HG03575 (cell line): ENCODE measurements at regions not wholly inside any gene's neighbourhood (a gene's known extent, or its start where the extent isn't known, plus 50 kb on each side); places are given as distances from the start of the nearest gene placed in this dataset.

Experiments used
- ATAC-seq: cut with Tn5 transposase; IDR thresholded peaks from one replicate; pipeline ENCODE4 v1.9.1; 2021; ENCODE audit not compliant: unreplicated experiment, insufficient number of reproducible peaks, low FRiP score; ENCODE audit errors: extremely low read depth

DNA sequence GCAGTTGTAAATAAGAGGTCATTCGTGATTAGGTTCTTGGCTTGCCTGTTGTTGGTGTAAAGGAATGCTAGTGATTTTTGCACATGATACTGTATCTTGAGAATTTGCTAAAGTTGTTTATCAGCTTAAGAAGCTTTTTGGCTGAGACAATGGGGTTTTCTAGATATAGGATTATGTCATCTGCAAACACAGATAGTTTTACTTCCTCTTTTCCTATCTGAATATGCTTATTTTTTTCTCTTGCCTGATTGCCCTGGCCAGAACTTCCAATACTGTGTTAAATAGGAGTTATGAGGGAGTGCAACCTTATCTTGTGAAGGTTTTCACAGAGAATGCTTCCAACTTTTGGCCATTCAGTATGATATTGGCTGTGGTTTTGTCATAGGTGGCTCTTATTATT lies 576.1 kb upstream of the RGS18 start:
- peak; percentile 85 for ATAC-seq

DNA sequence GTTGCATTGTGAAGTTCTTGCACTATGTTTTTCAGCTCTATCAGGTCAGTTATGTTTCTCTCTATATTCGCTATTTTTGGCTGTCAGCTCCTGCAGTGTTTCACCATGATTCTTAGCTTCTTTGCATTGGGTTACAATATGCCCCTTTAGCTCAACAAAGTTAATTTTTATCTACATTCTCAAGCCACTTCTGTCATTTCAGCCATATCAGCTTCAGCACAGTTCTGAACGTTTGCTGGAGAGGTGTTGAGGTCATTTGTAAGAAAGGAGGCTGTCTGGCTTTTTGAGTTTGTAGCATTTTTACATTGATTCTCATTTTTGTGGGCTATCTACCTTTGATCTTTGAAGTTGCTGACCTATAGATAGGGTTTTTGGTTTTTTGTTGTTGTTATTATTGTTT lies 573.2 kb upstream of the RGS18 start:
- ATAC-seq: no peak

DNA sequence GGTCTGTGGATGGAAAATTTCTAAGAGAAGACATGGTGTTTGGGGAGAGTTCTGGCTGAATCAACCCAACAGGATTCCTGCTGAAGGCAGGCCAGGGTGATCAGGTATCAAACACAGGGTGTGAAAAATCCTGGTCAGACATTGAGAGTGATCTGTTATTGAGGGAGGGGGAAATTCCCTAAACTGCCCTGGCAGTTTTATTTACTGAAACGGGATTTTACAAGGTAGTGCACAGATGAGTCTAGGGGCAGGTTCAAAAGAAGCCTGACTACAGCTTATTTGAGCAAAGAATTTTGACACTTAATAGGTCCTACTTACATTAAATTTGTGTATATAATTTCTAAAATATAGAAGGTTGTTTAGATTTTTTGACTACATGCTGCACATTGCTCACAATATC lies 569.4 kb upstream of the RGS18 start:
- no peak for ATAC-seq

DNA sequence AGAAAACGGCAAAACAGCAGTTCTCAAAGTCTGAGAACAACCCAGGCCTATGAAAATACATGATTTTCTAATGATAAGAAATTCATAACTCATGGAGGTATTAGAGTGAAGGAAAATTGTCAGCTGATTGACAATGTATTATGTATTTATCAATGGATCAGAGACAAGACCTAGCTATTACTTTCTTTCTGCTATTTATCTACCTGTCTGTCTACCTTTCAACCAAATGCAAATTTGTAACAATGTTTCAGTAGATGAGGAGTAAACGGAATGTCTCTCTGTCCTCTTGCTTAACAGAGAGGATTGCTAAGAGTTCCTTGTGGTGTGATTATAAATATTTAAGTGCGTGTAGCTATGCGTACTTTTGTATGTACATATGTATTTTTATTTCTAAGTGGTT lies 568.7 kb upstream of the RGS18 start:
- ATAC-seq: no peak

DNA sequence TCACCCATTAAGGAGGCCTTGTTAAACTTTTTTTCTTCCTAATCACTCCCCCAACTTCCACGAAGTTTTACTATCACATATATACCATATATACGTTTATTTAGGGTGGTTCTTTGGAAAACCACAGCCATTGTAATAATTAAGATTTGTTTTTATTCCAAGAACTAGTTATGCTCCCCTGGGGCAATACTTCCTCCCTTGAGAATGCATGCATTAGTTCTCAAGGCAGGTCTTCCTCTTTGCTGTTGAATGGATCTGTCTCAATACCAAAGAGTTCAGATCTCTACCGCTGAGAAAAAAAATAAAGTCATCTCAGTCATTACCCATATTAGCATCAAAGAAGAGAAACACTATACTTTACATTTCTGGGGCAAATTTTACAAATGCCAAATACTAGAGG lies 567.7 kb upstream of the RGS18 start:
- ATAC-seq: no peak

DNA sequence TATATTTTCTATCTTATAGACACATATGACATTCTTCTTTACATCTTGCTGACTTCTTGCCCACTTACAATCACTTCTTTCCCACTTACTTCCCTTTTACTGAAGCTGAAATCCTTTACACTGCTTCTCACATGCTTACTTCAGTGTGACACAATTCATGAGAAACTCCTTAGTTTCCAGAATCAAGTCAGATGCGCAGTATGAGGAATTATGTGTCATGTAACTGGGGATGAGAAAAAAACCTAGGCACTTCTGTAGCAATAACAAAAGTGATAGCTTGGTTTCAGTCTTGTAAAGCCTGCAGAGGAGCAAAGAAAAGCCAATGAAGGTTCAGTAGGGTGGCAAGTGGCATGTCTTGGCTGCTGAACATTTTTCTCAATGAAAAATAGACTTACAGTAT lies 566.2 kb upstream of the RGS18 start:
- no peak for ATAC-seq

DNA sequence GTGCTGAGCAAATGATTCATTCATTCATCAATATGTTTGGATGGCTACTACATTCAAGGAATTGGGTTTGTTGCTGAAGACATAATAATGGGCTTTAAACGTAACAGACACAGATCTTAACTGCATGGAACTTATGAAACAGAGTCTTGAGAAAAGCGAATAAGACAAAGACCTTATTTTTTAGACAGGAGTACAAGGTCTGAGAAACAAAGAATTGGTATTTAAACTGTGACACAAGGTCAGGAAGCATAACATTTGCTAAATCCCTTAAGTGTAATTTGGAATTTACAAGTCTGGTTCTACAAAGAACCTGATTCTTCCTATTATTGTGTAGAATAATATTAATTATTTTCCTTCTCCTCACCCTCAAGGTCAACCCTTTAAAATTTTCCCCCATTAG lies 565.4 kb upstream of the RGS18 start:
- ATAC-seq: no peak

DNA sequence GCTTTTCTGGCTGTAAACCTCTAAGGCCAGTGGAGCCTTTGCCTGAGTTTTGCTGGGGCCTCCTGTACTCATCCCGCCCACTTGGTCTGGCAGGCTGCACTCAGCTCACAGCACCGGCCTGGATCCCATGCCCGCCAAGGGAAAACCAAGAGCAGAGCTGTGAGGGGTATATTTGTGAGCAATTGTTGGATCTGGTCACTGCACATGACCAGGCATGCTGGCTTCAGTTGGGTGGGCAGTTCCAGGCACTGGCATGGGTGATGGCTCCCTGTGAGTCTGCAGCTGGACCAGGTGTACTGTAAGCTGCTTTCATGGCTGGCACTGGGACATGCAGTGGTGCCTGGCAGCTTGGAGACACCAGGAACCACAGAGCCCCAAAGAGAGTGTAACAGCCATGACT lies 563.1 kb upstream of the RGS18 start:
- ATAC-seq: no peak

DNA sequence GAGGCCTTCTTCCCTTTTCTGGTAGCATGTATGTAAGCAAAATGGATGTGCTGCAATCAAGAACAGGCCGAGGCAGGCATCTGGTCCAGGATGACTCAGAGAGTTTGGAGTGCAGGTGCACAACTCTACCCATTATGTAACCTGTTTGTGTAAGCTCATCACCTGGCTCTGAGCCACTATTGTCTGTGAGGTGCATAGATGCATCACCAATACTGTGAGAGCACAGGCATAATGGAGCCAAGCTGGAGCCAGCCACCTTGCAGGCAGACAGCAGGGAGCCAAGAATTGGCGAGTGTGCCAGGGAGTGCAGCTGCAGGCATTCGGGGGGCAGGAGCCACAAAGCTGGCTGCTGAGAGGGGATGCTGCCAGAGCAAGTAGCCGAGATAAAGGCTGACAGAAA lies 549.9 kb upstream of the RGS18 start:
- no peak for ATAC-seq

DNA sequence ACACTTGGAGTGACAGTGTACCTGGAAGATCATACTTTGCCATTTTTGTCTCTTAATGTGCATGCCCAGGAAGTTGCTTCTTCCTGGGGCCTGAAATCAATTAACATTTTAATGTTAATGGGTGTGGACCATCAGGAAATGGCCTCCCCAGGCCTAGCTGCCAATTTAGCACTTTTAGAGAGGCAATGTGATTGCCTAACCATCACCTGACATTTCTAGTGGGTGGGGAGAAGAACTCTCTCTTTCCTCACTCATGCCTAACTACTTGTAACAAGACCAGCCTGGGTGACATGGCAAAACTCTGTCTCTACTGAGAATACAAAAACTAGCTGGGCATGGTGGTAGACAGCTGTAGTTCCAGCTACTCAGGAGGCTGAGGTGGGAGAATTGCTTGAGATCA lies 549.0 kb upstream of the RGS18 start:
- ATAC-seq: no peak

DNA sequence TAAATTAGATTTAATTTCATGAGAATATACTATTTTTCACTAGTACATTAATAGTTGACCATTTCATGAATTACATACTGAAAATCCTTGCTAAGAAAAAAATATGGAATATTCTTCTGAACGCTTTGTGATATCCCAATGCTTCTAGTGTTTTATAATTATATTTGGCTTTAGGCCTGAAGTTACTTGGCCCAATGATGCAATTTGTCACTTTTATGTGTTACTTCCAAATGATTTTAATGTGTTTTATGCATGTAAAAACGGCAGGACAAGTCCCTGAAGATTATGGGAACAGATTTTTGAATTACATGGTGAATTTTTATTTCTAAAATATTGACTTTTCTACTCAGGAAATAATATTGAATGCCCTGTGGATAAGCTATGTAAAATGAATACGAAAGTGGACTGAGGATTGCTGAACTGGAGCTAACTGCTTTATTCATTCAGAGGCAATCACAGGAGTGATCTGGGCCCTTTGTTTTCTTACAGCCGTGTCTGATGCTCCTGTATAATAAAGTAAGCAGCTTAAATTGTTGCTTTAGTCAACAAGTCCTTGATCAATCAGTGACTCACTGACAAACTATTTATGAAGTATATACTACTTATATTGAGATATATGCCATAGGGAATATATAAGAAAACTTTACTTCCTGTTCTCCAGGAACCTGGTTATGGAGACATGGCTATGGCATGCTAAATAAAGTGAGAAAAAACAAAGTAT lies 543.0 kb upstream of the RGS18 start:
- no peak for ATAC-seq

DNA sequence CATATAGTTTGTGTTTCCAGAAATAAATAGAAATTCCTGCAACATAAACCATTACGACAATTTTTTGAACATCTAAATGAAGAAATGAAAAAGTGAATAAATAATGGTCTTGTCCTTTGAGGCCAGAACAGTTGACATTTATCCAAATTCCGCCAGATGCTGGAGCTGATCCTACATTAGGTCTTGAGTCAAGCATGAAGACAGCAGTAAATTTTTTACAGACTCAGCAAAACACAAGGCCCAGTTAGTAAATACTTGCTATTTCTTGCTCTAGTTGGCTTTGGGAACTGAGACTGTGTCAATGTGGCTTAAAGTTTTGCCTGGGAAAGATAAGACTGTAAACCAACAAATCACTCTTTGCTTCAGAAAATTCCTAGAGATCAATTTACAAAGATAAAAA lies 540.1 kb upstream of the RGS18 start:
- no peak for ATAC-seq

DNA sequence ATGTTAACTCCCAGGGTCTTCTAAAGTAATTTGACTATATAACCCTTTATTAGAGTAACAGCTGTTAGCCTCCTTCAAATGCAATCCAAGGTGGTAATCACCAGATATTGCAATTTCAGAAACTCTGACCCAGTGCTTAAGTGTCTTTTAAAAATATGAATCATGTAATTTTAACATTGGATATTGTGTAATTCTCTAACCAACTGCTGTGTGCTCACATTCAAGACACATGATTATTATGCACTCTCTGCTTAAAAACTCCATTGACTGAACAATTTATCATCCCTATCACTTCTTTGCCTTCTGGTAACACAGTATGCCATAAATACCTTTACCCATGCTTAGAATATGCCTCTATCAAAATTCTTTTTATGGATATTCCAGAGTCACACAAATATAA lies 537.4 kb upstream of the RGS18 start:
- no peak for ATAC-seq

DNA sequence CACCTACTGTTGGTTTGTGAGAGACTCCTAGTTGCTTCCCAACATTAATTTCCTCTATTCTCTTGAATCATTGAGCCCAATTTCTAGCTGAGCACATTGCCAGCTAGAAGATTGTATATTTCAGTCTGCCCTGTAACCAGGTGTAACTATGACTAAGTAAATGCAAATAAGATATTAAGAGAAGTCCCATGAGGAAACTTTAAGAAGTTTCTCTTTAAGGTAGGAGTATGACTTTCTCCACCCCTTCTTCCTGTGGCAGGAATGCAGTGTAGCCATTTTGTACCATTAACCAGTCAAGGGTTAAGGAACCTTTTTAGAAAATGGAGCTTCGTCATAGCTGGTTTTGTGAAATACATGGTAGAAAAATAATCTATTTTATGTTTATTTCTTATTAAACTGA lies 534.2 kb upstream of the RGS18 start:
- no peak for ATAC-seq

DNA sequence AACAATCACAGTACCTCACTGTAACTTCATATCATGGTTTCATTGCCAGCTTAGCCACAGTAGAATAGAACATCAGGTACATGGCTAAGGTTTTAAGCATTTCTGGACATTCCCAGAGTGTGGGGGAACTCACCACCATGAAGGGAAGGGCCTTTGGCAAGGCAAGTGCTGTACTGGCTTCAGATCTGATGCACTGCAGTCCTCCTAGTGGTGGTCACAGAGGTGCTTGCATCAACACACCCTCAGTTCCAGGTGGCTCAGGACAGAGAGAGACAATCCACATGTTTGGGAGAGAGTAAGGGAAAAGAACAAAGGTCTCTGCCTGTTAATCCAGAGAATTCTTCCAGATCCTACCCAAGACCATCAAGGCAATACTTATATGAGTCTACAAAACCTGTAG lies 528.4 kb upstream of the RGS18 start:
- ATAC-seq: no peak

DNA sequence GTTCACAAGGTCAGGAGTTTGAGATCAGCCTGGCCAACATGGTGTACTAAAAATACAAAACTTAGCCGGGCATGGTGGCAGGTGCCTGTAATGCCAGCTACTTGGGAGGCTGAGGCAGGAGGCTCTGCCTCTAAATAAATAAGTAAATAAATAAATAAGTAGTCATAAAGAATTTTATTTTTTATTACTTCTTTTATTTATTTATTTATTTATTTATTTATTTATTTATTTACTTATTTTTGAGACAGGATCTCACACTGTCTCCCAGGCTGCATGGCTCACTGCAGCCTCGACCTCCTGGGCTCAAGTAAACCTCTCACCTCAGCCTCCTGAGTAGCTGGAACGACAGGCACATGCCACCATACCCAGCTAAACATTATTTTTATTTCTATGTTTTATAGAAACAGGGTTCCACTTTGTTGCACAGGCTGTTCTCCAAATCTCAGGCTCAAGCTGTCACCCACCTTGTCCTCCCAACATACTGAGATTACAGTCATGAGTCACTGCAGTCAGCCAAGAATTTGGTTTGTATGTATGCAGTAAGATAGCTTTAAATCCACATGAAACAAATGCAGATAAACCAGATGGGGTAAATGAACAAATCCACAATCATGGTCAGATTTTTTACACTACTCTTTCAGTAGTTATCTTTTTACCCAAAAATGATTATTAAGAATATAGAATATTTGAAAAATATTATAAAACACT lies 523.3 kb upstream of the RGS18 start:
- ATAC-seq: no peak

DNA sequence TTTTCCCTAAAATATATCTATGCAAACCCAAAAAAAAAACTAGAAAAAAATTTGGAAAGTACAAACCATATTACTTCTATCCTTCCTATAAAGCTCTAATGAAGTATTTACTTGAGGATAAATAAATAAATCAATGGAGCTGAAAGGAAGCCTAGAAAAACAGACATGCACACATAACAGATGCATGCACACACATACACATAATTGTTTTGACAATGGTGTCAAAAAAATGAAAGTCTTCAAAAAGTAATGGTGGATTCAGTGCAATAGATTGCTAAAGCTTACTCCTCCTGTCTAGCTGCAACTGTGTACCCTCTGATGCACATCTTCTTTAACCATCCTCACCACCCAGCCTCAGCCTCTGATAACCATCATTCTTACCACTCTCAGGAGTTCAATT lies 521.9 kb upstream of the RGS18 start:
- ATAC-seq: no peak

DNA sequence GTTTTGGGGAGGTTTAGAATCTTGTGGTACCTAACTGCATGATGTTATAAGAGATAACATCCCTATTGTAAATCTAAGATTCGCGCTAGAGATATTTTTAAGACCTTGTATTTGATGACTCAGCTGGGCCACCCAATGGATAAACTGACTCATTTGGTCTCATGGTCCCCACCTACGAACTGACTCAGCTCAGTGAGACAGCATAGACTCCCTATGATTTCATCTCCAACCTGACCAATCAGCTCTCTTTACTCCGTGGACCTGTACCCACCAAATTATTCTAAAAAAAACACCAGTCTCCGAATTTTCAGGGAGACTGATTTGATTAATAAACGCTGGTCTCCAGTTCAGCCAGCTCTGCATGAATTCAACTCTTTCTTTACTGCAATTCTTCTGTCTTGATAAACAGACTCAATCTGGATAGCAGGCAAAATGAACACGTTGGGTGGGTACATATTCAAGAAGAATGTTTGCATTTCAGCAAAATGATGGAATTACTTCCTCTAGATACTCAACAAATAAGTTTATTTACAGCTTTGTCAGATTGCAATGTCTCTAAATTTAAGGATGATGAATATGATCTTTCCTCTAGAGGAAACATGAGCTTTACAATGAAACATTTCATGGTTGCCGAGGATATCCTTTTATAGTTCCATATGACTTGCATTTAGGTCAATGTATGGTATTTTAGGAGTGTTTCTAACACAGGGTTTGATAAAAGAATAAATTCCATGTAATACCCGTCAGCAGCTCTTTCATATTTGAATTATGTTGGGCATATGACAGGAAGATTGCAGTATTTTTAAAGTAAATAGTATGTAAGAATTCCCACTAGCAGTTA lies 516.6 kb upstream of the RGS18 start:
- no peak for ATAC-seq

DNA sequence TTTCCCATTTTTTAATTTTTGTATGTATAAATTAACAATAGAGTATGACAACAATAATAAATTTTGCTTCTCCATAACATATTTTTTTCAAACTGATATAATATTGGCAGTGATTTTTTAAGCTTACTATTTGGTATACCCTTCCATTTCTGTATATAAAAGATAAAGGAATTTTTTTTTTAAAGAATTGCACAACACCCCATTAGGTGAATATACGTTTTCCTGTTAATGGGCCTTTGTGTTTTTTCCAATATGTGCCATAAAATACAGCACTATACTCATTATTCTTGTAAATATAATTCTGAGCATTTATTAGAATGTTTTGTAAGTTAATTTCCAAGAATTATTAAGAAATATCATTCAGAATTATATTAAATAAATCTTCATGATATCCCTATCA lies 515.2 kb upstream of the RGS18 start:
- no peak for ATAC-seq

DNA sequence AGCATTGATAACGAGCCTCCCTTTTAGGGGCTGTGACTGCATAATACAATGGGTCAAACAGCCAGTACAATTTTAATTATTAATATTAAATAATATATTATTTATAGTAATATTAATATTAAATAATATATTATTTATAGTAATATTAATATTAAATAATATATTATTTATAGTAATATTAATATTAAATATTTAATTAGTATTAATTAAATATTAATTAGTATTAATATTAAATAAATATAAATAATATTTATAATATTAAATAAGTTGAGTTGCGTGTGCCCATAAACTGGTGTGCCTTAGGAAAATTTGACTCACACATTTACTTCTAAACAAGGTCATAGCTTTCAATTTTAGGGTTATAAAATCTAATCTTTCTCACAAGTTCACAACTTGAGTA lies 509.3 kb upstream of the RGS18 start:
- no peak for ATAC-seq
